CD4-positive, alpha-beta T cell (primary cell): ENCODE measurements at regions not wholly inside any gene's neighbourhood (a gene's known extent, or its start where the extent isn't known, plus 50 kb on each side); places are given as distances from the start of the nearest gene placed in this dataset.

ENCODE experiments used
- ATAC-seq: fragments of 200-7000 bp; cut with Tn5 transposase; one replicate; pipeline ENCODE4 v1.10.0; 2022; ENCODE audit warnings: mild to moderate bottlenecking; ENCODE audit not compliant: poor library complexity
- CTCF ChIA-PET: fragments of 350-600 bp; sonication (Branson Sonifier 250); formaldehyde crosslinking; loops from one replicate; lab custom pipeline; 2021; ENCODE audit warnings: antibody characterized with exemption, inconsistent platforms; lab: Charles Lee
- POLR2A ChIA-PET: fragments of 350-600 bp; sonication (Branson Sonifier 250); formaldehyde crosslinking; loops from one replicate; lab custom pipeline; 2021; ENCODE audit warnings: antibody characterized with exemption, inconsistent platforms; lab: Charles Lee
- DNase-seq, 14 experiments: peaks; one replicate each; pipeline ENCODE4 v3.0.0-alpha.2; 2013 to 2020; ENCODE audit warnings: mixed read lengths in 2 of 14
- H3K27ac ChIP-seq, 2 donors: one replicate each; pipeline versions ENCODE4 v1.5.1 to v1.7.0; 2013; ENCODE audit warnings: low read length in 2 of 2, low read depth in 1 of 2, mild to moderate bottlenecking in 1 of 2
- H3K27me3 ChIP-seq, 2 experiments: 1 replicate in 1 of 2; 2 replicates in 1 of 2; pipeline versions ENCODE4 v1.6.1 to v1.7.0; 2013; ENCODE audit warnings: low read length in 2 of 2, control low read depth in 1 of 2, mild to moderate bottlenecking in 1 of 2, moderate library complexity in 1 of 2; ENCODE audit not compliant: insufficient read depth in 2 of 2, control insufficient read depth in 1 of 2
- H3K36me3 ChIP-seq: one replicate; pipeline ENCODE4 v1.6.1; 2013; ENCODE audit warnings: low read length, control low read depth; ENCODE audit not compliant: insufficient read depth
- H3K4me1 ChIP-seq: one replicate; pipeline ENCODE4 v1.6.1; 2013; ENCODE audit warnings: low read length, control low read depth; ENCODE audit not compliant: insufficient read depth
- H3K4me3 ChIP-seq: one replicate; pipeline ENCODE4 v1.5.1; 2013; ENCODE audit warnings: mild to moderate bottlenecking, low read length, moderate library complexity
- H3K9me3 ChIP-seq, 2 experiments: 1 replicate in 1 of 2; 2 replicates in 1 of 2; pipeline versions ENCODE4 v1.6.1 to v1.7.0; 2013; ENCODE audit warnings: low read length in 2 of 2, mild to moderate bottlenecking in 2 of 2, control low read depth in 1 of 2, moderate library complexity in 1 of 2; ENCODE audit not compliant: control insufficient read depth in 1 of 2, insufficient read depth in 1 of 2
- H3K27ac Mint-ChIP-seq: one replicate; pipeline ENCODE4 v1.8.0; 2020; ENCODE audit warnings: mixed read lengths
- H3K27me3 Mint-ChIP-seq: one replicate; pipeline ENCODE4 v1.8.0; 2021; ENCODE audit warnings: mixed read lengths
- H3K36me3 Mint-ChIP-seq: one replicate; pipeline ENCODE4 v1.8.0; 2021; ENCODE audit warnings: low read depth, mixed read lengths
- H3K4me1 Mint-ChIP-seq: one replicate; pipeline ENCODE4 v1.8.0; 2021; ENCODE audit warnings: low read depth, mixed read lengths
- H3K4me3 Mint-ChIP-seq: one replicate; pipeline ENCODE4 v1.8.0; 2020; ENCODE audit warnings: mild to moderate bottlenecking, mixed read lengths
- H3K9me3 Mint-ChIP-seq: one replicate; pipeline ENCODE4 v1.8.0; 2020; ENCODE audit warnings: mixed read lengths
- intact Hi-C, 2 experiments: fragments of 100-400 bp; cut with DNase I in 1 of 2; cut with micrococcal nuclease in 1 of 2; formaldehyde crosslinking; loops; one replicate each; pipeline versions ENCODE4 v1.15.1 to v1.9.0; 2023 to 2025; cut with DNase I, micrococcal nuclease
- TF ChIP-seq, protein P1 (sequence below): fragments of 200-600 bp; IDR thresholded peaks from one replicate; pipeline ENCODE4 v1.8.0; 2022; ENCODE audit warnings: antibody characterized with exemption, mild to moderate bottlenecking

DNA sequence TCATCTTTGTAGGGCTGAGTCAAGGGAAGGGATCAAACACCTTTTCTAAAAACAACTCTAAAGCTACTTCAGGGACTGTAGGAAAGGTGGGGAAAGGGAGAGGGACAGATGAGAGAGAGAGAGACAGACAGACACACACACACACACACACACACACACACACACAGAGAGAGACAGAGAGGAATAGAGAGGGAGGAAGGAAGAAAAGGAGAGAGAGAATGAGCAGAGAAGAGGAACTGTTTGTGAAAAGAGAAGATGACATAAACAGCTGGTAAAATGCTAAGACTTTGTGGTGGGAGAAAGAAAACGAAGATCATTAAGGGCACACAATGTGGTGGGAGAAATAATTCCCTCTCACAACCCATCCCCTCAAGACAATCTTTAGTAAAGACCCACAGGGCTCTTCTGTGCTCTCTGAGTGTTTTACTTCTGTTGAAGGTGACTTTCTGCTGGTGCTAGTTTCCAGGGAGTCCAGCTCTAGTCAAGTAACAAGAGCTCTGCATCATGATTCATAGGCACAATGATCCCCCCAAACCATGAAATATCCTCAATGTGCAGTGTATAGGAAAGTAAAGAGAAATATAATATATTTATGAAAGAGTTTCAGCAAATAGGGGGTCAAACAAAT lies 77.2 kb upstream of the STK17B start:
- no peaks in the 10 kb centered on the region for H3K27me3 ChIP-seq
- Mint-ChIP-seq H3K4me3 (no peak overlapping the region), H3K27me3 (no peaks in the 10 kb centered on the region), H3K4me1 (peaks cover 84% of the 10 kb centered on the region), H3K36me3 (no peaks in the 10 kb centered on the region), H3K27ac (peak overlapping the region; percentile 76), H3K9me3 (no peaks in the 10 kb centered on the region)
- POLR2A ChIA-PET, result interaction anchor here (0.6 to 7.0 kb wide), 14 partner anchors 8 to 89 kb away, joined by 3 to 72 read pairs (median 4); no protein-coding TSS in a partner anchor
- DNase-seq, result no peak
- peak overlapping the region in 1 of 2 donors; percentile 2 for H3K27ac ChIP-seq
- no peak overlapping the region for H3K4me3 ChIP-seq
- intact Hi-C loops, result no loop called here
- TF ChIP-seq, protein P1, sequence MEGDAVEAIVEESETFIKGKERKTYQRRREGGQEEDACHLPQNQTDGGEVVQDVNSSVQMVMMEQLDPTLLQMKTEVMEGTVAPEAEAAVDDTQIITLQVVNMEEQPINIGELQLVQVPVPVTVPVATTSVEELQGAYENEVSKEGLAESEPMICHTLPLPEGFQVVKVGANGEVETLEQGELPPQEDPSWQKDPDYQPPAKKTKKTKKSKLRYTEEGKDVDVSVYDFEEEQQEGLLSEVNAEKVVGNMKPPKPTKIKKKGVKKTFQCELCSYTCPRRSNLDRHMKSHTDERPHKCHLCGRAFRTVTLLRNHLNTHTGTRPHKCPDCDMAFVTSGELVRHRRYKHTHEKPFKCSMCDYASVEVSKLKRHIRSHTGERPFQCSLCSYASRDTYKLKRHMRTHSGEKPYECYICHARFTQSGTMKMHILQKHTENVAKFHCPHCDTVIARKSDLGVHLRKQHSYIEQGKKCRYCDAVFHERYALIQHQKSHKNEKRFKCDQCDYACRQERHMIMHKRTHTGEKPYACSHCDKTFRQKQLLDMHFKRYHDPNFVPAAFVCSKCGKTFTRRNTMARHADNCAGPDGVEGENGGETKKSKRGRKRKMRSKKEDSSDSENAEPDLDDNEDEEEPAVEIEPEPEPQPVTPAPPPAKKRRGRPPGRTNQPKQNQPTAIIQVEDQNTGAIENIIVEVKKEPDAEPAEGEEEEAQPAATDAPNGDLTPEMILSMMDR, result no peak
- ATAC-seq, result no peak
- H3K4me1 ChIP-seq, result peaks cover 36% of the 10 kb centered on the region
- no peaks in the 10 kb centered on the region for H3K9me3 ChIP-seq
- CTCF ChIA-PET, result interaction anchor here (1.2 to 1.7 kb wide), 2 partner anchors 8 to 15 kb away, joined by 3 to 4 read pairs; no protein-coding TSS in a partner anchor
- H3K36me3 ChIP-seq, result no peaks in the 10 kb centered on the region

DNA sequence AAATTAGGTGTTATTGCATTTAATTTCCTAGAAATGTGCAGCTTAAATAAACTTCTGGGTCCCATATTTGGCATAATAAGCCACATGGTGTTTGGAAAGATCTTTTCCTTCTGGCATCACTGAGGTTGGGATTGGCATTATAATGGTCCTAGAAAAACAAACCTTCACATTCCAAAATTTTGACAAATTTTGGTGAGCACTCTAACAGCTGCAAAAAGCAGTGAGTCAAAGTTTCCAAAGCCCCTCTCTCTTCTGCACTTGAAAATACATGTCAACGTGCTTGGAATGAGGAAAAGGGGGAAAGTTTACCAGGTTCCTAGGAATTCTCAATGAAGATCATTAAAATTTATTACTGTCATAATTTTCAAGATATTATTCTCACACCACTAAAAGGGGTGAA lies 77.8 kb upstream of the STK17B start:
- Mint-ChIP-seq H3K9me3 (no peaks in the 10 kb centered on the region), H3K27me3 (no peaks in the 10 kb centered on the region), H3K36me3 (no peaks in the 10 kb centered on the region), H3K27ac (no peak overlapping the region), H3K4me3 (no peak overlapping the region), H3K4me1 (peaks cover 89% of the 10 kb centered on the region)
- DNase-seq, result no peak
- POLR2A ChIA-PET, result interaction anchor here (0.6 to 7.0 kb wide), 11 partner anchors 8 to 89 kb away, joined by 3 to 72 read pairs (median 4); no protein-coding TSS in a partner anchor
- Histone ChIP-seq H3K4me1 (peaks cover 38% of the 10 kb centered on the region), H3K4me3 (no peak overlapping the region), H3K9me3 (no peaks in the 10 kb centered on the region), H3K27me3 (no peaks in the 10 kb centered on the region), H3K27ac (peak overlapping the region in 1 of 2 donors; percentile 2), H3K36me3 (no peaks in the 10 kb centered on the region)
- CTCF ChIA-PET, result interaction anchor here (1.7 kb wide), 1 partner anchor 15 kb away, joined by 4 read pairs; no protein-coding TSS in a partner anchor
- intact Hi-C loops, result no loop called here
- TF ChIP-seq, protein P1, result no peak
- ATAC-seq, result no peak

DNA sequence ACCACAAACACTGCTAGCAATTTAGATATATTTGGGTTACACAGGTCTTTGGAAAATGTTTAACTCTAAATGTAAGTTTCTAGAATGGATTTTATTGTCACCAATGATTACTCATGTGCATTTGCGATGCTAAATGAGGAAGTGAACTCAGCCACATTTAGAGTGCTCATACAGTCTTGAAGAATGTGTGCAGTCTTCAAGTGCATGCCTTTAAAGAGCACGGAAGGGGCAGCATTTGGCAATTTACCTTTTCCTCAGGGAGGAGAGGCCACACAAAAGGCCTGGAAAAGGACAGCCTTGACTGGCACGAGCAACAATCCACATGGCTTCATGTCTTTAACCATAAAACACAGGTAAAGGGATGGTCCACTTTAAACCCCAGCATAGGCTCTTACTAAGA lies 78.5 kb upstream of the STK17B start:
- Mint-ChIP-seq H3K9me3 (no peaks in the 10 kb centered on the region), H3K27me3 (no peaks in the 10 kb centered on the region), H3K4me1 (peaks cover 89% of the 10 kb centered on the region), H3K36me3 (no peaks in the 10 kb centered on the region), H3K27ac (peak overlapping the region; percentile 60), H3K4me3 (peak overlapping the region; percentile 57)
- DNase-seq (peak in 2 of 14 experiments; percentile 39 to 44), ATAC-seq (peak; percentile 64)
- no peak overlapping the region for H3K4me3 ChIP-seq
- POLR2A ChIA-PET, result interaction anchor here (0.9 to 7.0 kb wide), 5 partner anchors 9 to 87 kb away, joined by 3 to 72 read pairs (median 5); no protein-coding TSS in a partner anchor
- intact Hi-C loops, result no loop called here
- H3K4me1 ChIP-seq, result peaks cover 38% of the 10 kb centered on the region
- no peaks in the 10 kb centered on the region for H3K36me3 ChIP-seq
- CTCF ChIA-PET, result interaction anchor here (1.7 kb wide), 1 partner anchor 16 kb away, joined by 4 read pairs; no protein-coding TSS in a partner anchor
- TF ChIP-seq, protein P1, result no peak
- no peaks in the 10 kb centered on the region for H3K9me3 ChIP-seq
- H3K27ac ChIP-seq, result no peak overlapping the region
- H3K27me3 ChIP-seq, result no peaks in the 10 kb centered on the region
